Lung (tissue), 11 donors: ENCODE measurements at regions not wholly inside any gene's neighbourhood (a gene's known extent, or its start where the extent isn't known, plus 50 kb on each side); places are given as distances from the start of the nearest gene placed in this dataset.

Experiments
- ATAC-seq: fragments of 200-7000 bp; cut with Tn5 transposase; one replicate; pipeline ENCODE4 v1.9.1; 2020; ENCODE audit warnings: moderate number of reproducible peaks; ENCODE audit not compliant: insufficient read depth, low FRiP score
- DNase-seq, 3 donors: peaks; one replicate each; pipeline ENCODE4 v3.0.0-alpha.2; 2013 to 2017
- H3K27ac ChIP-seq, 2 donors: one replicate each; pipeline ENCODE4 v1.5.1; 2013; ENCODE audit warnings: mild to moderate bottlenecking in 2 of 2, moderate library complexity in 2 of 2, control low read depth in 1 of 2, inconsistent platforms in 1 of 2, low read depth in 1 of 2, low read length in 1 of 2
- H3K27me3 ChIP-seq, 3 donors: one replicate each; pipeline ENCODE4 v1.5.1; 2013; ENCODE audit warnings: low read length in 2 of 3; ENCODE audit not compliant: control insufficient read depth in 3 of 3, insufficient read depth in 3 of 3
- H3K36me3 ChIP-seq, 4 donors: one replicate each; pipeline ENCODE4 v1.5.1; 2013; ENCODE audit warnings: low read length in 4 of 4, mild to moderate bottlenecking in 1 of 4, moderate library complexity in 1 of 4; ENCODE audit not compliant: control insufficient read depth in 4 of 4, insufficient read depth in 4 of 4
- H3K4me1 ChIP-seq, 5 donors: one replicate each; pipeline ENCODE4 v1.5.1; 2013; ENCODE audit warnings: low read length in 5 of 5, mild to moderate bottlenecking in 2 of 5, moderate library complexity in 1 of 5; ENCODE audit not compliant: control insufficient read depth in 5 of 5, insufficient read depth in 5 of 5
- H3K4me3 ChIP-seq: one replicate; pipeline ENCODE4 v1.5.1; 2013; ENCODE audit warnings: mild to moderate bottlenecking, control low read depth, moderate library complexity
- H3K9ac ChIP-seq, 2 donors: one replicate each; pipeline ENCODE4 v1.5.1; 2013; ENCODE audit warnings: low read length in 2 of 2, control low read depth in 1 of 2; ENCODE audit not compliant: insufficient read depth in 1 of 2
- H3K9me3 ChIP-seq, 4 donors: one replicate each; pipeline ENCODE4 v1.5.1; 2013; ENCODE audit warnings: low read length in 3 of 4, mild to moderate bottlenecking in 1 of 4, moderate library complexity in 1 of 4; ENCODE audit not compliant: control insufficient read depth in 4 of 4, insufficient read depth in 3 of 4
- WGBS, 2 donors: extraction: QIAGEN DNeasy Blood & Tissue Kit; methylation state at CpG; one replicate each; pipeline ENCODE4 v1.1.7; 2013; 5-methylcytosine and 5-hydroxymethylcytosine counted together
- TF ChIP-seq, protein P1 (sequence below): IDR thresholded peaks from 2 replicates; pipeline ENCODE4 v1.5.1; 2012; ENCODE audit warnings: mild to moderate bottlenecking; ENCODE audit errors: control extremely low read depth, extremely low read depth
- donor health status: control.
- donor health status: control.
- donor health status: Bipolar disorder and iron deficiency.
- donor health status: healthy.
- donor health status: DM: yes; HTN: yes; CAD: no.

DNA sequence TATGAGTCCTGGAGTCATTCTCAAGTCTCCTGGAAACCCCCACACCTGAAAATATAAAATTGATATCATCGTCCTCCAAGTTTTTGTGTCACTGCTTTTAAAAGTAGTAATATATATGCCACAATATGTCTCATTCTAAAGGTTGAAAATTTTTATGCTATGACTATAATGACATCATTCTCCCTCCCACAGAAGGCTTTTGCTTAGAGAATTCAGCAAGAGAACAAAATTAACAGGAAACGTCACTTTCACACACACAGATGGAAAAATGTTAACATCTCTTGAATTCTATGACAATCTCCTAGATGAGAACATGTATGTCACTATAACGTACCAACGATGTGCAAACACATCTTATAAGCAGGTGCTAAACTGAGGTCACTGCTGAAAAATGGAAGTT, 498.3 kb downstream of the FOXG1 start:
- Histone ChIP-seq H3K9me3 (no peaks in the 10 kb centered on the region), H3K36me3 (no peaks in the 10 kb centered on the region), H3K4me1 (no peaks in the 10 kb centered on the region), H3K4me3 (no peak overlapping the region), H3K9ac (no peak overlapping the region), H3K27me3 (no peaks in the 10 kb centered on the region), H3K27ac (no peak overlapping the region)
- TF ChIP-seq, protein P1, sequence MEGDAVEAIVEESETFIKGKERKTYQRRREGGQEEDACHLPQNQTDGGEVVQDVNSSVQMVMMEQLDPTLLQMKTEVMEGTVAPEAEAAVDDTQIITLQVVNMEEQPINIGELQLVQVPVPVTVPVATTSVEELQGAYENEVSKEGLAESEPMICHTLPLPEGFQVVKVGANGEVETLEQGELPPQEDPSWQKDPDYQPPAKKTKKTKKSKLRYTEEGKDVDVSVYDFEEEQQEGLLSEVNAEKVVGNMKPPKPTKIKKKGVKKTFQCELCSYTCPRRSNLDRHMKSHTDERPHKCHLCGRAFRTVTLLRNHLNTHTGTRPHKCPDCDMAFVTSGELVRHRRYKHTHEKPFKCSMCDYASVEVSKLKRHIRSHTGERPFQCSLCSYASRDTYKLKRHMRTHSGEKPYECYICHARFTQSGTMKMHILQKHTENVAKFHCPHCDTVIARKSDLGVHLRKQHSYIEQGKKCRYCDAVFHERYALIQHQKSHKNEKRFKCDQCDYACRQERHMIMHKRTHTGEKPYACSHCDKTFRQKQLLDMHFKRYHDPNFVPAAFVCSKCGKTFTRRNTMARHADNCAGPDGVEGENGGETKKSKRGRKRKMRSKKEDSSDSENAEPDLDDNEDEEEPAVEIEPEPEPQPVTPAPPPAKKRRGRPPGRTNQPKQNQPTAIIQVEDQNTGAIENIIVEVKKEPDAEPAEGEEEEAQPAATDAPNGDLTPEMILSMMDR, result no peak
- DNase-seq, result no peak
- ATAC-seq, result no peak
- 70 to 84% methylated on average over 4 of the region's 4 CpGs for WGBS, 2 donors

DNA sequence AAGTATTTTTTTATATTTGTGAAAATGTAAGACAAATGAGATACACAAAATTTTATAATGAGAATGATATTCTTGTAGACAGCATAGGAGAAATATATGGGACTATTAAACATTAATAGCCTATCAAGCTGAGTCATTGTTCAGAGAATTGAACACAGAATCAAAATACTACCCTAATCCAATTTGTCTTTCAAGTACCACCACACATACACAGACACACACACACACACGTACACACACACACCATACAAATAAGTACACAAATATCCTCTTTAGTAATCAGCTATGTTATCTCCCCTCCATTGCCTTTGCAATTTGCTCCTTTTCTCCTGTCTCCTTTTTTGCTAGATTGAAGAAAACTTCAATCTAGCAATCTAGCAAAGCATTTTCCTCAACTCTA, 499.3 kb downstream of the FOXG1 start:
- TF ChIP-seq, protein P1, result no peak
- Histone ChIP-seq H3K36me3 (no peaks in the 10 kb centered on the region), H3K4me3 (no peak overlapping the region), H3K27me3 (no peaks in the 10 kb centered on the region), H3K9me3 (no peaks in the 10 kb centered on the region), H3K9ac (no peak overlapping the region), H3K4me1 (no peaks in the 10 kb centered on the region), H3K27ac (no peak overlapping the region)
- no peak for ATAC-seq
- no peak for DNase-seq
- WGBS, 2 donors, result 65 to 67% methylated on average over 1 of the region's 1 CpG

DNA sequence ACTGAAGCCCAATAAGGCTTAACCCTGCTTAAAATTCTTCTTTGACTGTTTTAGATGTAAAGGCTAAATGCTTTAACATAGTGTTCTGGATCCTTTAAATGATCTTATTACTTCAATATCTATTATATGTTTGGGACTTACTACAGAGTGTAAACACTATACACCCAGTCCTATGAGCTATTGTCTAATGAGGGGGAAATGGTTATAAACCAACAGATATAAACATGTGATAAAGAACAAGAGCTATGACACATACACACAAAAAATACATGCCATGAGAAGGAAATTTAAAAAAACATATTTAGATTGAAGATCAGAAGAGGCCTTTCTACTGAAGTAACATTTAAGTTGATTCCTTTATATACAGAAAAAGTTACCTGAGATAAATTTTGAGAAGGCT, 505.1 kb downstream of the FOXG1 start:
- Histone ChIP-seq H3K4me1 (no peaks in the 10 kb centered on the region), H3K36me3 (no peaks in the 10 kb centered on the region), H3K27me3 (no peaks in the 10 kb centered on the region), H3K9me3 (no peaks in the 10 kb centered on the region), H3K27ac (no peak overlapping the region), H3K9ac (no peak overlapping the region), H3K4me3 (no peak overlapping the region)
- DNase-seq, result no peak
- no peak for ATAC-seq
- TF ChIP-seq, protein P1, result no peak

DNA sequence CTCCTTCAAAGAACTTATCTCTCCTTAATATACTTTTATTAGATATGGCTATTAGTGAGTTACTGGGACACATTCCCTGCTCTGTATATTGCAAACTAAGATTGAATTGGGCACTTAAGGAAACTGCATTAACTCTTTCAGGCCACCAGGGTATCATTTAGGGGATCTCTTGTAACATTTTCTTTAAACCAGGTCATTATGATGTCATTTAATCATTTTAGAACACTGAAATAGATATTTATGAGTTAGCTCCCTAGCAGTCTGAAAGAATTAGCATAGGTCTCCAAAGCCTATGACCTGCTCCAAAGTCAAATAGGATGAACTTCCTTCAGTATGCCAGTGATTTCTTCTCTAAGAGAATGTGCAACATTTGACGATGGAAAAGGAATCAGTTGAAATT, 506.9 kb downstream of the FOXG1 start:
- H3K9me3 ChIP-seq, result no peaks in the 10 kb centered on the region
- WGBS, 2 donors, result 85 to 92% methylated on average over 1 of the region's 1 CpG
- DNase-seq, result no peak
- no peaks in the 10 kb centered on the region for H3K36me3 ChIP-seq
- ATAC-seq, result no peak
- no peaks in the 10 kb centered on the region for H3K4me1 ChIP-seq
- no peak overlapping the region for H3K4me3 ChIP-seq
- H3K9ac ChIP-seq, result no peak overlapping the region
- TF ChIP-seq, protein P1, result no peak
- no peak overlapping the region for H3K27ac ChIP-seq
- no peaks in the 10 kb centered on the region for H3K27me3 ChIP-seq
